ENCODE measurements at regions not wholly inside any gene's neighbourhood (a gene's known extent, or its start where the extent isn't known, plus 50 kb on each side); places are given as distances from the start of the nearest gene placed in this dataset.

DNA sequence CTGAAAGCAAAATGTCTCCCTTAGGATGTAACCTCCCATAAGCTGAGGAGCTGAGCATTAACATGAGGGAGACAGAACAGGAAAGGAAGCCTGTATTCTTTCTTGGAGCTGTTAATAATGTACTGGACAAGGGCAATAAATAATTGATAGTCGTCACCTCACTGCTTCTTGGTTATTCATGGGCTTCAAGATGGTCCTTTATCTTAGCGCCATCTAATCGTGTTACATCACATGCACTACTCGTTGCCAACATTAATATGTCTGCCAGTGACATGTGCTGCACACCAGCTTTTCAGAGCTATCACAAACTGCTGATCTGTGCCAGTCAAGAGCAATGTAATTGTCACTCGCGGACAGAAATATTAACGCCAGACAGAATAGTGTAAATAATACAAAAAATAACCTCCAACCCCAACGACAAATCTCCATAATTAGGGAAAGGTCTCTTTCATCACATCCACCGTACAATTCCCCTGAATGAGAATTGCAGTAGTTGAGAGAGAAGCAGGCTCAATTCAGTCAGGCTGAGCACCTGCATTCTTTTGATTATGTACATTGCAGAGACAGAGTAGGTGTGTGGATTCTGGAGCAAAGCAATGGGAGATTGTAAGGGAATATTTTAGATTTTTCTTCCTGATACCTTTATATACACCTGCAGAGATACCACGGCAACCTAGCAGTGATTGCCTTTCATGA is 267.1 kb downstream of the SPATA31D1 start:
- TF ChIP-seq, protein P1, sequence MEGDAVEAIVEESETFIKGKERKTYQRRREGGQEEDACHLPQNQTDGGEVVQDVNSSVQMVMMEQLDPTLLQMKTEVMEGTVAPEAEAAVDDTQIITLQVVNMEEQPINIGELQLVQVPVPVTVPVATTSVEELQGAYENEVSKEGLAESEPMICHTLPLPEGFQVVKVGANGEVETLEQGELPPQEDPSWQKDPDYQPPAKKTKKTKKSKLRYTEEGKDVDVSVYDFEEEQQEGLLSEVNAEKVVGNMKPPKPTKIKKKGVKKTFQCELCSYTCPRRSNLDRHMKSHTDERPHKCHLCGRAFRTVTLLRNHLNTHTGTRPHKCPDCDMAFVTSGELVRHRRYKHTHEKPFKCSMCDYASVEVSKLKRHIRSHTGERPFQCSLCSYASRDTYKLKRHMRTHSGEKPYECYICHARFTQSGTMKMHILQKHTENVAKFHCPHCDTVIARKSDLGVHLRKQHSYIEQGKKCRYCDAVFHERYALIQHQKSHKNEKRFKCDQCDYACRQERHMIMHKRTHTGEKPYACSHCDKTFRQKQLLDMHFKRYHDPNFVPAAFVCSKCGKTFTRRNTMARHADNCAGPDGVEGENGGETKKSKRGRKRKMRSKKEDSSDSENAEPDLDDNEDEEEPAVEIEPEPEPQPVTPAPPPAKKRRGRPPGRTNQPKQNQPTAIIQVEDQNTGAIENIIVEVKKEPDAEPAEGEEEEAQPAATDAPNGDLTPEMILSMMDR (IDR thresholded peaks at IDR 0.05) = no peak
- TF ChIP-seq POLR2A (IDR thresholded peaks at IDR 0.05) (no peak), POLR2AphosphoS5 (IDR thresholded peaks at IDR 0.05) (no peak), EP300 (IDR thresholded peaks at IDR 0.05; ENCODE audit: low read depth) (no peak)

Data from transverse colon (tissue), 4 donors.